T-helper 9 cell (primary cell): ENCODE measurements at regions not wholly inside any gene's neighbourhood (a gene's known extent, or its start where the extent isn't known, plus 50 kb on each side); places are given as distances from the start of the nearest gene placed in this dataset.

Source experiments
- DNase-seq: peaks from one replicate; pipeline ENCODE4 v3.0.0-alpha.2; 2020

GRCh38 chr4:14059006-14059405 is 431.5 kb upstream of the BOD1L1 start:
- no peak for DNase-seq

GRCh38 chr4:14064984-14065383 is 437.5 kb upstream of the BOD1L1 start:
- no peak for DNase-seq

- no peak for DNase-seq
These were observed 437.9 kb upstream of the BOD1L1 start for GRCh38 chr4:14065406-14065805.

GRCh38 chr4:14066979-14067378 is 439.5 kb upstream of the BOD1L1 start:
- DNase-seq: no peak

GRCh38 chr4:14069886-14070285 is 442.4 kb upstream of the BOD1L1 start:
- no peak for DNase-seq

- DNase-seq: no peak
These were observed 442.9 kb upstream of the BOD1L1 start for GRCh38 chr4:14070289-14070880.

- no peak for DNase-seq
These were observed 445.0 kb upstream of the BOD1L1 start for GRCh38 chr4:14072506-14072905.

- no peak for DNase-seq
These were observed 449.3 kb upstream of the BOD1L1 start for GRCh38 chr4:14076776-14077175.

- no peak for DNase-seq
These were observed 450.8 kb upstream of the BOD1L1 start for GRCh38 chr4:14078326-14078725.

GRCh38 chr4:14079601-14080000 is 452.1 kb upstream of the BOD1L1 start:
- no peak for DNase-seq

- DNase-seq: no peak
These were observed 455.6 kb upstream of the BOD1L1 start for GRCh38 chr4:14083150-14083549.

GRCh38 chr4:14084598-14084997 is 457.1 kb upstream of the BOD1L1 start:
- no peak for DNase-seq

- no peak for DNase-seq
These were observed 459.9 kb upstream of the BOD1L1 start for GRCh38 chr4:14087459-14087858.

GRCh38 chr4:14087921-14088320 is 460.4 kb upstream of the BOD1L1 start:
- DNase-seq: no peak

- no peak for DNase-seq
These were observed 464.0 kb upstream of the BOD1L1 start for GRCh38 chr4:14091531-14091930.

- no peak for DNase-seq
These were observed 464.4 kb upstream of the BOD1L1 start for GRCh38 chr4:14091966-14092365.

GRCh38 chr4:14092741-14093140 is 465.2 kb upstream of the BOD1L1 start:
- no peak for DNase-seq

GRCh38 chr4:14095831-14096230 is 468.3 kb upstream of the BOD1L1 start:
- no peak for DNase-seq

- DNase-seq: no peak
These were observed 469.0 kb upstream of the BOD1L1 start for GRCh38 chr4:14096396-14096965.

- no peak for DNase-seq
These were observed 472.8 kb upstream of the BOD1L1 start for GRCh38 chr4:14100349-14100748.

- no peak for DNase-seq
These were observed 482.9 kb upstream of the BOD1L1 start for GRCh38 chr4:14110407-14110806.

- DNase-seq: no peak
These were observed 484.2 kb upstream of the BOD1L1 start for GRCh38 chr4:14111730-14112181.

- no peak for DNase-seq
These were observed 487.6 kb upstream of the BOD1L1 start for GRCh38 chr4:14115106-14115505.

GRCh38 chr4:14117575-14118238 is 490.2 kb upstream of the BOD1L1 start:
- no peak for DNase-seq

GRCh38 chr4:14124816-14125215 is 497.3 kb upstream of the BOD1L1 start:
- no peak for DNase-seq
